ENCODE measurements at regions not wholly inside any gene's neighbourhood (a gene's known extent, or its start where the extent isn't known, plus 50 kb on each side); places are given as distances from the start of the nearest gene placed in this dataset.

DNA sequence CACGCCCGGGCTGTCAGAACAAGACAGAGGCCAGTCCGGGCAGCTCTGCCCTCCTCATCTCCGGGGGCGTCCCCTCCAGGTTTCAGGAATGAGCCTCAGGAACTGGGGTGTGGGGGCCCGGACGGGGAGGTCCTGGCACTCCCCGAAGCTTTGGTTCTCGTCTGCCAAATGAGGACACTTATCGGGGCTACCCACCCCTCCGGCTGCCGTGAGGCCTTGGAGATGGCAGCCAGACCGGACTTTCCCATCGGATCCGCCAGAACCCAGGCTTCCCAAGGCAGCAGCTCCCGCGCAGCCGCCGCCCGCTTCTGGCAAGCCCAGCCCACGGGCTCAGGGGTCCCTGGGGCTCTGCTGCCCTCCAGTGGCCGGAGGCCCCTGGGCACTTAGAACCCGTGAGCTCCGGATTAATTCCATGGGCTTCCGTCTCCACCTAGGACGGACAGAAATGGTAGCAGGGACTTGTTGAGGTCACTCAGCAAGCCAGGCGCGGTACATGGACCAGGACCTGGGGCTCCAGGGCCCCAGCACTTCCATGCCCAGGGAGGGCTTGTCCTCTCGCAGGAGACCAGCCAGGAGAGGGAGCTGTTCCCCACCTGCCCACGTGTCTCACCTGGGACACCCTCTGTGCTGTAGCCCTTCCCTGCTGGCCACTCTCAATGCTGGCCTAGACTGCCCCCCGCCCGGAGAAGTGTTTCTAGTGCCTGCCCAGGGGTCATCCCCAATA, 89.4 kb downstream of the LINGO1 start (continued):
- TF ChIP-seq, protein P1, sequence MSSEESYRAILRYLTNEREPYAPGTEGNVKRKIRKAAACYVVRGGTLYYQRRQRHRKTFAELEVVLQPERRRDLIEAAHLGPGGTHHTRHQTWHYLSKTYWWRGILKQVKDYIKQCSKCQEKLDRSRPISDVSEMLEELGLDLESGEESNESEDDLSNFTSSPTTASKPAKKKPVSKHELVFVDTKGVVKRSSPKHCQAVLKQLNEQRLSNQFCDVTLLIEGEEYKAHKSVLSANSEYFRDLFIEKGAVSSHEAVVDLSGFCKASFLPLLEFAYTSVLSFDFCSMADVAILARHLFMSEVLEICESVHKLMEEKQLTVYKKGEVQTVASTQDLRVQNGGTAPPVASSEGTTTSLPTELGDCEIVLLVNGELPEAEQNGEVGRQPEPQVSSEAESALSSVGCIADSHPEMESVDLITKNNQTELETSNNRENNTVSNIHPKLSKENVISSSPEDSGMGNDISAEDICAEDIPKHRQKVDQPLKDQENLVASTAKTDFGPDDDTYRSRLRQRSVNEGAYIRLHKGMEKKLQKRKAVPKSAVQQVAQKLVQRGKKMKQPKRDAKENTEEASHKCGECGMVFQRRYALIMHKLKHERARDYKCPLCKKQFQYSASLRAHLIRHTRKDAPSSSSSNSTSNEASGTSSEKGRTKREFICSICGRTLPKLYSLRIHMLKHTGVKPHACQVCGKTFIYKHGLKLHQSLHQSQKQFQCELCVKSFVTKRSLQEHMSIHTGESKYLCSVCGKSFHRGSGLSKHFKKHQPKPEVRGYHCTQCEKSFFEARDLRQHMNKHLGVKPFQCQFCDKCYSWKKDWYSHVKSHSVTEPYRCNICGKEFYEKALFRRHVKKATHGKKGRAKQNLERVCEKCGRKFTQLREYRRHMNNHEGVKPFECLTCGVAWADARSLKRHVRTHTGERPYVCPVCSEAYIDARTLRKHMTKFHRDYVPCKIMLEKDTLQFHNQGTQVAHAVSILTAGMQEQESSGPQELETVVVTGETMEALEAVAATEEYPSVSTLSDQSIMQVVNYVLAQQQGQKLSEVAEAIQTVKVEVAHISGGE (CRISPR knock-in tag; IDR thresholded peaks at IDR 0.05) = no peak
- TF ChIP-seq RBFOX2 (IDR thresholded peaks at IDR 0.05; ENCODE audit: low read depth, low read length) (peak; percentile 69), NR4A1 (CRISPR knock-in tag; IDR thresholded peaks at IDR 0.05) (no peak), NR4A1 (tag; IDR thresholded peaks at IDR 0.05) (no peak), RAD21 (CRISPR knock-in tag; conservative IDR thresholded peaks at IDR 0.05 in 1 of 2, IDR thresholded peaks at IDR 0.05 in 1 of 2) (peak; percentile 95 to 96), FOSL1 (tag; conservative IDR thresholded peaks at IDR 0.05) (no peak), ZNF507 (tag; conservative IDR thresholded peaks at IDR 0.05) (no peak), SMARCC2 (IDR thresholded peaks at IDR 0.05; ENCODE audit: low read depth) (no peak), ZNF224 (CRISPR knock-in tag; IDR thresholded peaks at IDR 0.05) (no peak), E2F3 (CRISPR knock-in tag; IDR thresholded peaks at IDR 0.05) (no peak), MCM2 (IDR thresholded peaks at IDR 0.05; ENCODE audit: low read depth) (no peak), POLR3A (IDR thresholded peaks at IDR 0.05; ENCODE audit: borderline replicate concordance, extremely low read depth, insufficient read depth, insufficient read length) (no peak), CHCHD3 (CRISPR knock-in tag; IDR thresholded peaks at IDR 0.05) (no peak), KLF16 (IDR thresholded peaks at IDR 0.05) (0 out of 2 replicates have a peak, but pooled peaks have one; percentile 8), CBX2 (IDR thresholded peaks at IDR 0.05; ENCODE audit: insufficient read depth, low read length, poor library complexity, severe bottlenecking) (no peak)
- TF ChIP-seq, protein P2, sequence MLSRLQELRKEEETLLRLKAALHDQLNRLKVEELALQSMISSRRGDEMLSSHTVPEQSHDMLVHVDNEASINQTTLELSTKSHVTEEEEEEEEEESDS (CRISPR knock-in tag; IDR thresholded peaks at IDR 0.05) = no peak
- TF ChIP-seq, protein P3, sequence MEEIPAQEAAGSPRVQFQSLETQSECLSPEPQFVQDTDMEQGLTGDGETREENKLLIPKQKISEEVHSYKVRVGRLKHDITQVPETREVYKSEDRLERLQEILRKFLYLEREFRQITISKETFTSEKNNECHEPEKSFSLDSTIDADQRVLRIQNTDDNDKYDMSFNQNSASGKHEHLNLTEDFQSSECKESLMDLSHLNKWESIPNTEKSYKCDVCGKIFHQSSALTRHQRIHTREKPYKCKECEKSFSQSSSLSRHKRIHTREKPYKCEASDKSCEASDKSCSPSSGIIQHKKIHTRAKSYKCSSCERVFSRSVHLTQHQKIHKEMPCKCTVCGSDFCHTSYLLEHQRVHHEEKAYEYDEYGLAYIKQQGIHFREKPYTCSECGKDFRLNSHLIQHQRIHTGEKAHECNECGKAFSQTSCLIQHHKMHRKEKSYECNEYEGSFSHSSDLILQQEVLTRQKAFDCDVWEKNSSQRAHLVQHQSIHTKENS (CRISPR knock-in tag; IDR thresholded peaks at IDR 0.05) = no peak
- TF ChIP-seq, protein P4, sequence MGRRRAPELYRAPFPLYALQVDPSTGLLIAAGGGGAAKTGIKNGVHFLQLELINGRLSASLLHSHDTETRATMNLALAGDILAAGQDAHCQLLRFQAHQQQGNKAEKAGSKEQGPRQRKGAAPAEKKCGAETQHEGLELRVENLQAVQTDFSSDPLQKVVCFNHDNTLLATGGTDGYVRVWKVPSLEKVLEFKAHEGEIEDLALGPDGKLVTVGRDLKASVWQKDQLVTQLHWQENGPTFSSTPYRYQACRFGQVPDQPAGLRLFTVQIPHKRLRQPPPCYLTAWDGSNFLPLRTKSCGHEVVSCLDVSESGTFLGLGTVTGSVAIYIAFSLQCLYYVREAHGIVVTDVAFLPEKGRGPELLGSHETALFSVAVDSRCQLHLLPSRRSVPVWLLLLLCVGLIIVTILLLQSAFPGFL (CRISPR knock-in tag; IDR thresholded peaks at IDR 0.05) = no peak

Measured in K562 (cell line).